ENCODE measurements at regions not wholly inside any gene's neighbourhood (a gene's known extent, or its start where the extent isn't known, plus 50 kb on each side); places are given as distances from the start of the nearest gene placed in this dataset.
A peak's percentile ranks its signal among the peaks of the same experiment; 100 is the strongest.
"Not testable (repeated sequence)": the region's sequence is repeated elsewhere in the genome, so short reads cannot be mapped to it uniquely, and the experiment has no call there.

DNA sequence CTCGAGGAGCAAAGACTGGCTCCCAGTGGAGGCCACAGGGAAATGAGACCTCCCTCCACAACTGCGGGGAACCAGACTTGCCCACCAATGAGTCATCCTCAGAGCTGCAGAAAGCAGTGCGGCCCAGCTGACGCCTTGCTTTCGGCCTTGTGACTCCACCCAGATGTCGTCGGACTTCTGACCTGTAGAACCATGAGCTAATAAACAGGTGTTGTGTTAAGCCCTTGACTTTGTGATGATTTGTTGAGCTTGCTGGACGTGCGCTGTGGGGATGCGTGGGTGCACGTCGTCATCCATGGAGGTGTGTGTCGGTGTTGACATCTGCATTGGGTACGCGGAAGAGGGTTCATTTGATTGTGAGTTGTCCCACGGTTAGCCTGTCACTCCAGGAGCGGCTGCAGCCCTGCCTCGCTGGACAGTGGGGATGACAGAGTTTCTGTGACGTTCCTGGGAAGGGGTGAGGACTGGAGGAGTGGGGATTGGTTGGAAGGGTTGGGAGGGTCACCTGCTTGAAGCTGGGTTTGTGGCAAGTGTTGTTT, 154.1 kb downstream of the SH3BP4 start:
- DNase-seq = no peak

GRCh38 chr2:235106874-235107639, 155.2 kb downstream of the SH3BP4 start:
- peak; percentile 4 for DNase-seq

DNA sequence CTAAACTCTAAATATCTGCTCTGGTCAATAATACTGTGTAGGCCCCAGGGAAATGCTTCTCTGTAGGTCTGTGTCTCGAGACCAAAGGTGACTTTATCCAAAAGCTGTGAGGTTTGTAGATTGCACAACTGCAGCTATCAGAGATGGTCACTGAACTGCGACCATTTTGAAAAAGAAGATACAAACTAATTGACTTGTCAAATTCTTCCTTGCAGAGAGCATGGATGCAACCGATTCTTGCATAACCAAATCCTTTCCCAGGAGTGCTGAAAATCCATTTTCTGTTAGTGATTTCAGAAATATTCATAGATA, 155.8 kb downstream of the SH3BP4 start:
- DNase-seq = no peak

- DNase-seq = not testable (repeated sequence)
Measured at GRCh38 chr2:235109561-235109960, 157.7 kb downstream of the SH3BP4 start.

DNA sequence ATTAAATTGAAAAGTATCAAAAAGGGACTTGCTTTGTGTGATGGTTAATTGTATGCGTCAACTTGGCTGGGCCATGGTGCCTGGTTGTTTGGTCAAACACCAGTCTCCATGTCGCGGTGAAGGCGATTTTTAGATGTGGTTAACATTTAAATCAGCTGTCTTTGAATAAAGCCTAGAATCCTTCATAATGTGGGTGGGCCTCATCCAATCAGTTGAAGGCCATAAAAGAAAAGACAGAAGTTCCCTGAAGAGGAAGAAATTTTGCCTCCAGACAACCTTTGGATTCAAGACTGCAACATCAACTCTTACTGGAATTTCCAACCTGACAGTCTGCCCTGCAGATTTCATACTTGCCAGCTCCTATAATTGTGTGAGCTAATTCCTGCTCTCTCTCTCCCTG, 160.5 kb downstream of the SH3BP4 start:
- no peak for DNase-seq

GRCh38 chr2:235113854-235114253, 162.0 kb downstream of the SH3BP4 start:
- DNase-seq = no peak

DNA sequence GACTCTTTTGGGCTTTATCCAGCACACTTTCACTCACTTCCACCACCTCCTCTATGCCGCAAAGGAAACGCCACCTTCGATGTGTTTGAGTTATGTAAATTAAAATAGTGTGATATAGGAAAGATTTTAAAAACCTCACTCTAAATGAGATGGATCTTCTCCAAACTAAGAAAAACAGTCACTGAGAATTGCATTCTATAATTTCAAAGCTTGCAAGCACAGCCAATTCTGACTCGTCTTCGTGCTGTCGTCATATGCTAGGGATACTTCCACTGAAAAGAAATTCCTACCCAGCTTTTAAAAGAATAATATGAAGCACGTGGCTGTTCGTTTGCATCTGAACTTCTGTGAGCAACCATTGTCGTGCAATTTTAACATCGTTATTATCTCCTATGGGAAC, 162.5 kb downstream of the SH3BP4 start:
- DNase-seq = no peak

DNA sequence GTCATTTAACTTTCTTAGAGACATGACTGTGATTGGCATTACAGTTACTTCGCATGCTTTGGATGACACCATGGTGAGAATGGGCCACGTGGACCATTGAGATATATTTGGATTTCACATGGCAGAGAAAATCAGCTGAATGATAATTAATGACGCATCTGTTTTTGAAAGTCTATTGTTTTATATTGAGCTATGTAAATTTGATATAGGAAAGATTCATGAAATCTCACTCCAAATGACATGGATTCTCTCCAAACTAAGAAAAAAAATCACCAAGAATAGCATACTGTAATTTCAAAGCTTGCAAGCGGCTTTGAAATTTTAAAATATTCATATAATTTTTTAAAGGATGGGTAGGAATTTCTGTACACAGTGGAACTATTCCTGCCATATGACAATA, 163.7 kb downstream of the SH3BP4 start:
- no peak for DNase-seq

DNA sequence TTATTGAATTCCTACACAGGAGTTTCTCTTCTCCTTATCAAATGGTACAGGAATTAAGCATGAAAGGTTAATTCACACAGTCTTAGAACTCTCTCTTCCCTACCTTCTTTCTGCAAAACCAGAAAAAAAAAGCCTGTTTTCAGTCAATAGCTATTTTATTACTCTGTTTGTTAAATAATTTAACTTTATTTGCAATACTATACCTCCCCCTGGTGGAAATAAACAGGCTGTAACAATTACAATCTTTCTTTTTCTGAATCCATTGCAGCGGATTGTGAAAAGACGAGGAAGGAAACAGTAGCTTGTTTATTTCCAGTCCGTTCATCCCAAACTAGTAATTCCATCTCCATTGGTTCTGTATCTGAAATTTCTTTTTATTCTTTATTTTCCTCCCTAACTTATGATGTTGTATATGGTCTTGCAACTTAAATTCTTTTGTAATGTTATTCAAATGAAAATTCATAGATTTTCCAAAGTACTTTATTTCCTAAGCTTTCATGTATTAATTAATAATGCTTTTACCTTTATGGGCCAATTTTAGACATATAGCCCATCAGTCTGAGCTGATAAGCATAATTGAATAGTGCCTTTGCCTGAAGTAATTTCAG, 165.2 kb downstream of the SH3BP4 start:
- DNase-seq = peak; percentile 20

DNA sequence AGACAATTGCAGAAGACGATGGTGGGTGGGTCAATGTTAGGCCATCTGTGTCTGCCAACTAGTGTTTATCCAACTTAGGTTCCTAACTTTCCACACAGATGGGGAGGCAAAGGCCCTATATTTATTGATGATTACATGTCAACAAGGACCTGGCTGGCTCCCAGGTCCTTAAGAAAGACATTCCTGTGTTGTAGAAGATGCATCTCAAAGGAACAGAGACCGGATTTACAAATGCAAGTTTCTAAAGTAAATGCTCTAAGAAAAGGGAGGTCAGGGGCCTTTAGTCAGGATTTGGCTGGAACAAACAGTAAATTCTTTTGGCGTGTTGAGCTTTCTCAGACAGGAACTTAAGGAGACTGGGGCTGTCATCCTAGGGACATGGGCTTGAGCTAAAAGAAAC, 175.0 kb downstream of the SH3BP4 start:
- DNase-seq = no peak

DNA sequence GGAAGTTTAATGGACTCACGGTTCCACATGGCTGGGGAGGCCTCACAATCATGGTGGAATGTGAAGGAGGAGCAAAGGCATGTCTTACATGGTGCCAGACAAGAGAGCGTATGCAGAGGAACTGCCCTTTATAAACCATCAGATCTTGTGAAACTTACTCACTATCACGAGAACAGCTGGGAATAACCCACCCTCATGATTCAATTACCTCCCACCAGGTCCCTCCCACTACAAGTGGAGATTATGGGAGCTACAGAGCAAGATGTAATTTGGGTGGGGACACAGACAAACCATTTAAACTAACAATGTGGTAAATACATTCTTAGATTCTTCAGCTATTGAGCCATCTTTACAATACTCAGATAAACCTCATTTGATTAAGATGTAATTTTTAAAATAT, 176.1 kb downstream of the SH3BP4 start:
- no peak for DNase-seq

- DNase-seq = no peak
Measured at GRCh38 chr2:235129850-235130249, 178.0 kb downstream of the SH3BP4 start.

DNA sequence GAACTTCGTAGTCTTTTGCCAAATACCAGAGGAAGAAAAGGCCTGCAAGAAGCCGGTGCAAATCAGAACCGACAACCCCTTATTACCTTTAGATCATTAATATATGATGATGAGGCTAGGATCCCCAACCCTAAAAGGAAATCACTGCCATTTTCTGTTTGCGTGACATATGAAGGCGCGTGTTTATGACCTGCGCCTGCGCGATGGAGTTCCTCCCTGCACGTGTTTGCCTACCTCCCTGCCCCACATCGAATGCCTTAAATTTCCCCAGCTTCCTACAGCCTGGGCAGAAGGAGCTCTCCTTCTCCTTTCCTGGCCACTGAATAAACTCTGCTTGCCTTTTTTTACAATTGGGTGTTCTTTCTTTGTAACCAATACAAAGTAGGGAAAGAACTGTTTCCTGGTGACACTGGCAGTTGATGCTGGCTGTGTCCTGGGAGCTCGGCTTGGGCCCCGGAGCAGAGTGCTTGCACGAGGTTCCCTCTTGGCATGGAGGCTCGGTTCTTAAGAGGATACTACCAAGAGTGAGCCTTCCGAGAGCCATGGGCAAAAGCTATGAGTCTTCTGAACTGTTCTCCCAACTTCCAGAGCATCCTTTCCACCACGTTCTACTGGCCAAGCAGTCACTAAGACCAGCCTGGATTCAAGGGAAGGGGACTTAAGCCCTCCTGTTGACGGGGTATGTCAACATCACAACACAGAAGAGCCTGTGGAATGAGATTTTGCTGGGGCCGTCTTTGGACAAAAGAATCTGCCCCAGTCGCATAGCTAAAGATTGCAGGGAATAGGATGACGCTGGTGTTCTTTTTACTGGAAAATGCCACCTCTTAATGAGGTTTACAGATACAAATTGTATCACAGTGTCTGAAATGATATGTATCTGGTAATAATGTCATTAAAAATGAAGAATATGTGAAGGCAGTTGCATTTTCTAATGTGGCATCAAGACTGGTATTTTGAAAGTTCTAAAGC, 179.8 kb downstream of the SH3BP4 start:
- no peak for DNase-seq

GRCh38 chr2:235132651-235133050, 180.8 kb downstream of the SH3BP4 start:
- no peak for DNase-seq

- no peak for DNase-seq
Measured at GRCh38 chr2:235133837-235134236, 182.0 kb downstream of the SH3BP4 start.

DNA sequence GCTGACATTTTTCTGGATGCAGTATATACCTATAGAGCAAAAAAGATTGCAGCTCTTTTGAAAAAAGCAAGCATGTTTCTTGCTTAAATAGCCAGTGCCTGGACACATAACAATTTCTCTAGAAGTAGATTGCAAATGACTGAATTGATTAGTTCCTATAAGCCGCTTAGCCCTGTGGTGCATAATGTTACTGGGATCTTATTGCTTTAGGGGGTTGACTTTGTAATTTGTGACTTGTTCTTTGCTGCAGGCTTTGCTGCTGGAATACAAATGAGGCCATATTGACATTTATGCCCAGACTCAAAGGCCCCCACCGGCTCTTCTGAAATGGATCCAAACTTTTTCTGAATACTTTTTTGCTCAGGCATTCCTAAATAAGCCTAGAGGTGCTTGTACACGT, 182.6 kb downstream of the SH3BP4 start:
- DNase-seq = no peak

DNA sequence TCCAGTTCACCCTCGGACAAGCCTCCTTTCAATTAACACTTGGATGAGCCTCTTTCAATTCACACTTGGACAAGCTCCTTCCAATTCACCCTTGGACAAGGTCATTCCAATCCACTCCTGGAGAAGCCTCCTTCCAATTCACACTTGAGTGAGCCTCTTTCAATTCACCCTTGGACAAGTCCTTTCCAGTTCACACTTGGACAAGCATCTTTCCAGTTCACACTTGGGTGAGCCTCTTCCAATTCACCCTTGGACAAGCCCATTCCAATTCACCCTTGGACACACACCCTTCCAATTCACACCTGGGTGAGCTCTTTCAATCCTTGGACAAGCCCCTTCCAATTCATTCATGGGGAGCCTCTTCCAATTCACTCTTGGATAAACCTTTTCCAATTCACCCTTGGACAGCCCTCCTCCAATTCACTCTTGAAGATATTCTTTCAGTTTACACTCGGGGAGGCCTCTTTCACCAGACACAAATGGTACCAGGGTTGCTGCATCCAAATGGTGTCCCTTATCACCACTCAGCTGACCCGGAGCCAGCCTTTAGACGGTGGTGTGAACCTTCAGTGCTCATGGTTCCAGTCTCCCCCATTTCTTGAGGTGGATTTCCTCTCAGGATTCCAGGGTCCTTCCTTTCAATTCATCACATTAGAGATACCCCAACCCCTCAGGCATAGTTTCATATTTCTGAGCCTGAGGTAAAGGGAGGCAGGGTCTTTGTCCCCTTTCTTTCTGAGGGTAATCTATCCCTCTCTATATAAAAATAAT, 183.6 kb downstream of the SH3BP4 start:
- DNase-seq = no peak

DNA sequence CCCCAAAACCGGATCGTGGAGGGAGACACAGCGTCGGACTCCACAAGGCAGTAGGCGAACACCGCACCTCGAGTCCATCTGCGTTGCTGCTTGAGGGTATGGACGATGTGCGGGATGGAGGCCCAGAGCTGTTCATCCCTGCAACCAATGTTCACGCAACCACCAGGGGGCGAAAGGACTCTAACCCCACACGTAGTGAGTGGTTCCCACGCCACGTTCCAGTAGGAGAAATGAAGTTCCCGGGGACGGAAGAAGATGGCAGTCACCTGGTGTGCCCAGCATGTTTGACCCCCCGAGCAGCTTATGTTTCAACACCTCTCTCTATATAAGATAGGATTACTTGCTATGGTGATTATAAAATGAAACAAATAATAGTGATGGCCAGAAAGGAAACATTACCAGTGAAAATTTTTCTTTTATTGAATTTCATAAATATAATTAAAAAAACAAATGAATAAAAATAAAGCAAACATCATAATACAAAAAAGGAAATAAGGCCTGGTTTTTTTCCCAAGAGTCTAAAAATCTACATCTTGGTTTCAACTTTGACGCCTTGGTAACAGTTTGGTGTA, 184.3 kb downstream of the SH3BP4 start:
- DNase-seq = peak; percentile 40

- no peak for DNase-seq
Measured at GRCh38 chr2:235138339-235138738, 186.5 kb downstream of the SH3BP4 start.

- DNase-seq = no peak
Measured at GRCh38 chr2:235139956-235140800, 188.4 kb downstream of the SH3BP4 start.

DNA sequence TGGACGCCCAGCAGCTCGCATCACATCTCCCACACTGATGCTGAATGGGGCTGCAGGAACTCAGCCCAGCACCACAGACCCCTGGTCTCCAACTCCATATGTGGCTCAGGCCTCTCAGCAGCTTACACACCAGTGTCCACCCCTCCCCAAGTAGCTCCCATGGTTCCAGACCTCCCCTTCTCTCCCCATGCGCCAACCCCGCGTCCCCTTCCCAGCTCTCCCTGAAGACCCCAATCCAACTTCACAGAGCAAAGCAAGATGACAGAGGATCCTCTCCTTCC, 188.9 kb downstream of the SH3BP4 start:
- DNase-seq = no peak
